Neuronal stem cell (in vitro differentiated cells): ENCODE measurements at regions not wholly inside any gene's neighbourhood (a gene's known extent, or its start where the extent isn't known, plus 50 kb on each side); places are given as distances from the start of the nearest gene placed in this dataset.
A peak's percentile ranks its signal among the peaks of the same experiment; 100 is the strongest.

Experiments
- DNase-seq: peaks from one replicate; pipeline ENCODE4 v3.0.0-alpha.2; 2013; ENCODE audit warnings: low spot score
- H2AFZ ChIP-seq: one replicate; pipeline ENCODE4 v1.6.1; 2013; ENCODE audit warnings: mild to moderate bottlenecking, low read length, inconsistent platforms
- H2AK5ac ChIP-seq: 2 replicates; pipeline ENCODE4 v1.6.1; 2013; ENCODE audit warnings: low read depth, mild to moderate bottlenecking, inconsistent platforms, low read length, moderate library complexity, mixed read lengths
- H2BK120ac ChIP-seq: 2 replicates; pipeline ENCODE4 v1.6.1; 2013; ENCODE audit warnings: low read depth, mild to moderate bottlenecking, inconsistent platforms, low read length, moderate library complexity, mixed read lengths
- H2BK12ac ChIP-seq: one replicate; pipeline ENCODE4 v1.6.1; 2013; ENCODE audit warnings: low read length, inconsistent platforms
- H2BK15ac ChIP-seq: 2 replicates; pipeline ENCODE4 v1.6.1; 2013; ENCODE audit warnings: mild to moderate bottlenecking, low read length, inconsistent platforms, mixed read lengths
- H2BK5ac ChIP-seq: one replicate; pipeline ENCODE4 v1.6.1; 2013; ENCODE audit warnings: inconsistent platforms, mild to moderate bottlenecking, low read length, moderate library complexity
- H3K14ac ChIP-seq: one replicate; pipeline ENCODE4 v1.6.1; 2013; ENCODE audit warnings: low read length, inconsistent platforms
- H3K18ac ChIP-seq: 2 replicates; pipeline ENCODE4 v1.6.1; 2013; ENCODE audit warnings: low read length, inconsistent platforms
- H3K23ac ChIP-seq: 2 replicates; pipeline ENCODE4 v1.6.1; 2013; ENCODE audit warnings: low read depth, mild to moderate bottlenecking, mixed read lengths, low read length, inconsistent platforms; ENCODE audit not compliant: poor library complexity
- H3K27ac ChIP-seq: replicated peaks from 3 replicates; pipeline ENCODE4 v1.5.1; 2013; ENCODE audit warnings: low read length, inconsistent platforms
- H3K27me3 ChIP-seq, 3 experiments: 2 replicates each; pipeline ENCODE4 v1.6.1; 2013; ENCODE audit warnings: low read length in 3 of 3, mild to moderate bottlenecking in 2 of 3, inconsistent platforms in 1 of 3, low read depth in 1 of 3, mixed read lengths in 1 of 3, moderate library complexity in 1 of 3; ENCODE audit not compliant: control insufficient read depth in 3 of 3, insufficient read depth in 3 of 3
- H3K36me3 ChIP-seq, 2 donors: replicated peaks in 1 of 2; 2 replicates each; pipeline ENCODE4 v1.6.1; 2013; ENCODE audit warnings: low read length in 2 of 2; ENCODE audit not compliant: control insufficient read depth in 2 of 2, insufficient read depth in 2 of 2
- H3K4ac ChIP-seq: 2 replicates; pipeline ENCODE4 v1.6.1; 2013; ENCODE audit warnings: inconsistent platforms, mild to moderate bottlenecking, low read length, moderate library complexity
- H3K4me1 ChIP-seq, 2 donors: 1 replicate in 1 of 2; 2 replicates in 1 of 2; pipeline ENCODE4 v1.6.1; 2013; ENCODE audit warnings: low read length in 2 of 2, low read depth in 1 of 2; ENCODE audit not compliant: control insufficient read depth in 2 of 2, insufficient read depth in 1 of 2
- H3K4me2 ChIP-seq: one replicate; pipeline ENCODE4 v1.6.1; 2013; ENCODE audit warnings: mild to moderate bottlenecking, low read length, inconsistent platforms; ENCODE audit not compliant: insufficient read depth, poor library complexity, severe bottlenecking
- H3K4me3 ChIP-seq, 2 donors: 2 replicates each; pipeline ENCODE4 v1.5.1; 2013; ENCODE audit warnings: low read length in 2 of 2, mild to moderate bottlenecking in 2 of 2, inconsistent platforms in 1 of 2, moderate library complexity in 1 of 2
- H3K79me1 ChIP-seq: one replicate; pipeline ENCODE4 v1.6.1; 2013; ENCODE audit warnings: low read depth, mild to moderate bottlenecking, inconsistent platforms, low read length, moderate library complexity
- H3K9ac ChIP-seq: one replicate; pipeline ENCODE4 v1.6.1; 2013; ENCODE audit warnings: mild to moderate bottlenecking, low read depth, low read length, inconsistent platforms; ENCODE audit not compliant: poor library complexity
- H3K9me3 ChIP-seq, 2 donors: replicated peaks in 1 of 2; 2 replicates each; pipeline versions ENCODE3 to v1.6.1; 2013; ENCODE audit warnings: low read length in 2 of 2, mild to moderate bottlenecking in 2 of 2, inconsistent platforms in 1 of 2, low read depth in 1 of 2, mixed read lengths in 1 of 2, moderate library complexity in 1 of 2; ENCODE audit not compliant: control insufficient read depth in 2 of 2, insufficient read depth in 1 of 2
- H4K8ac ChIP-seq: one replicate; pipeline ENCODE4 v1.6.1; 2013; ENCODE audit warnings: low read depth, mild to moderate bottlenecking, inconsistent platforms, low read length, moderate library complexity
- H4K91ac ChIP-seq: one replicate; pipeline ENCODE4 v1.6.1; 2013; ENCODE audit warnings: low read length, low read depth, mild to moderate bottlenecking, inconsistent platforms; ENCODE audit not compliant: poor library complexity
- WGBS, 2 donors: extraction: QIAGEN DNeasy Blood & Tissue Kit; methylation state at CpG; one replicate each; pipeline ENCODE4 v1.1.7; 2013; ENCODE audit warnings: missing lambda C conversion rate in 2 of 2, mixed read lengths in 1 of 2; ENCODE audit not compliant: insufficient read length in 2 of 2, insufficient replicate concordance in 1 of 2; ENCODE audit errors: extremely low coverage in 2 of 2; 5-methylcytosine and 5-hydroxymethylcytosine counted together

DNA sequence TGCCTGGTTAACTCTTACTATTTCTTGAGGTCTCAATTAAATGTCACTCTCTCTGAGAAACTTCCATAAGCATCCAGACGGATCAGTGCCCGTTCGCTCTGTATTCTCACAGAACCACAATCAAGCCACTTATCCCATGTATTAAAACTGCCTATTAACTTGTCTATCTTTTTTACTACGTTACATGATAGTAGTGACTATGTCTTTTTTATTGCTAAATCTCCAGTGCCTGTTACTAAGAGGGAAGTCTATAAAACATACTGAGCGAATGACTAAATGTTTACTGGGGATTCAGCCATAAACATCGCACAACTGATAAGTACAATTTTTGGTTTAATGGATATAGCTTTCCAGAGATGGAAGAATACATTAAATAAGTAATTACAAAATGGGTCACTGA lies 399.9 kb downstream of the NXPH1 start:
- no peak overlapping the region for H2AK5ac ChIP-seq
- no peak overlapping the region for H4K8ac ChIP-seq
- H3K27me3 ChIP-seq: no peaks in the 10 kb centered on the region
- no CpG with 5 or more reads among the region's 6 CpGs for WGBS, 2 donors
- H2BK15ac ChIP-seq: no peak overlapping the region
- H3K4me2 ChIP-seq: no peak overlapping the region
- H3K79me1 ChIP-seq: no peaks in the 10 kb centered on the region
- no peak overlapping the region for H2BK120ac ChIP-seq
- DNase-seq: no peak
- H3K14ac ChIP-seq: no peak overlapping the region
- no peak overlapping the region for H3K23ac ChIP-seq
- no peaks in the 10 kb centered on the region for H3K36me3 ChIP-seq
- no peak overlapping the region for H3K18ac ChIP-seq
- H3K4ac ChIP-seq: no peak overlapping the region
- no peaks in the 10 kb centered on the region for H3K4me1 ChIP-seq
- no peak overlapping the region for H4K91ac ChIP-seq
- no peak overlapping the region for H3K27ac ChIP-seq
- no peak overlapping the region for H2AFZ ChIP-seq
- H3K9me3 ChIP-seq: no peaks in the 10 kb centered on the region
- no peak overlapping the region for H3K9ac ChIP-seq
- H2BK5ac ChIP-seq: no peak overlapping the region
- no peak overlapping the region for H2BK12ac ChIP-seq
- no peak overlapping the region for H3K4me3 ChIP-seq

GRCh38 chr7:8841171-8841570 lies 407.8 kb downstream of the NXPH1 start:
- Histone ChIP-seq H2AFZ (no peak overlapping the region), H2BK5ac (no peak overlapping the region), H3K4me2 (no peak overlapping the region), H3K27ac (no peak overlapping the region), H2AK5ac (no peak overlapping the region), H3K9me3 (no peaks in the 10 kb centered on the region), H3K14ac (no peak overlapping the region), H4K8ac (no peak overlapping the region), H3K4me1 (no peaks in the 10 kb centered on the region), H3K79me1 (no peaks in the 10 kb centered on the region), H3K9ac (no peak overlapping the region), H3K23ac (no peak overlapping the region), H2BK12ac (no peak overlapping the region), H3K4ac (no peak overlapping the region), H2BK15ac (no peak overlapping the region), H2BK120ac (no peak overlapping the region), H3K27me3 (no peaks in the 10 kb centered on the region), H4K91ac (no peak overlapping the region), H3K36me3 (no peaks in the 10 kb centered on the region), H3K4me3 (no peak overlapping the region), H3K18ac (no peak overlapping the region)
- no peak for DNase-seq

DNA sequence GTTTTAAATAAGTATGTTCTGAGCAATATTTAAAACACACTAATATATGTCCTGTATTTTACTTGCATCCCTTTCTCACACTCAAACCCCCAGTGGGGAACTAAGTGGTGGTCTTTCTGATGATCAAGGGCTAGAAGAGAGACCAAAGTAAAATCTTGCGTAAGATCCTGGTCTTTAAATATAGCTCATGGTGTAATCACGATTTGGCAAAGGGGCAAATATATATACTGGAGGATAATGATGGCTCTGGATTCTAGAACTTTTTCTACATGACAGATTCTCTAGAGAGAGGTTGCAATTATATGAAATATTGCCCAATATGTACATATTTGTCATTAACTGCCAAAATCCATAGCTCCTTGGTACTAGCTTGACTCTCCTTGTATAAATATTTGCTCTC lies 438.3 kb downstream of the NXPH1 start:
- no CpG with 5 or more reads among the region's 2 CpGs for WGBS, 2 donors

GRCh38 chr7:8881916-8882315 lies 448.5 kb downstream of the NXPH1 start:
- H3K9ac ChIP-seq: no peak overlapping the region
- no peak overlapping the region for H2BK15ac ChIP-seq
- no peaks in the 10 kb centered on the region for H3K9me3 ChIP-seq
- H4K91ac ChIP-seq: no peak overlapping the region
- WGBS, 2 donors: no CpG with 5 or more reads among the region's 2 CpGs
- peak; percentile 20 for DNase-seq
- no peak overlapping the region for H3K4me2 ChIP-seq
- no peak overlapping the region for H3K4me3 ChIP-seq
- no peak overlapping the region for H2BK5ac ChIP-seq
- H3K79me1 ChIP-seq: no peaks in the 10 kb centered on the region
- H3K4me1 ChIP-seq: peaks cover 0 to 4% of the 10 kb centered on the region in 2 donors
- H3K4ac ChIP-seq: no peak overlapping the region
- H2BK12ac ChIP-seq: no peak overlapping the region
- no peak overlapping the region for H3K18ac ChIP-seq
- no peak overlapping the region for H2BK120ac ChIP-seq
- no peak overlapping the region for H2AFZ ChIP-seq
- no peak overlapping the region for H4K8ac ChIP-seq
- no peak overlapping the region for H3K27ac ChIP-seq
- no peak overlapping the region for H2AK5ac ChIP-seq
- no peaks in the 10 kb centered on the region for H3K36me3 ChIP-seq
- no peak overlapping the region for H3K14ac ChIP-seq
- H3K23ac ChIP-seq: no peak overlapping the region
- no peaks in the 10 kb centered on the region for H3K27me3 ChIP-seq

More for the DNA sequence above, 438.3 kb downstream of the NXPH1 start:
- no peak overlapping the region for H4K8ac ChIP-seq
- no peak overlapping the region for H3K23ac ChIP-seq
- no peak overlapping the region for H2BK12ac ChIP-seq
- H3K14ac ChIP-seq: no peak overlapping the region
- no peak overlapping the region for H2BK15ac ChIP-seq
- no peak overlapping the region for H2AFZ ChIP-seq
- DNase-seq: no peak
- H3K27ac ChIP-seq: no peak overlapping the region
- no peak overlapping the region for H3K4ac ChIP-seq
- H3K4me3 ChIP-seq: no peak overlapping the region
- H3K79me1 ChIP-seq: no peaks in the 10 kb centered on the region
- H3K4me2 ChIP-seq: no peak overlapping the region
- no peaks in the 10 kb centered on the region for H3K4me1 ChIP-seq
- H3K9me3 ChIP-seq: no peaks in the 10 kb centered on the region
- no peak overlapping the region for H2BK120ac ChIP-seq
- no peaks in the 10 kb centered on the region for H3K36me3 ChIP-seq
- no peaks in the 10 kb centered on the region for H3K27me3 ChIP-seq
- H2BK5ac ChIP-seq: no peak overlapping the region
- no peak overlapping the region for H3K9ac ChIP-seq
- H3K18ac ChIP-seq: no peak overlapping the region
- H4K91ac ChIP-seq: no peak overlapping the region
- no peak overlapping the region for H2AK5ac ChIP-seq
